ENCODE measurements at regions not wholly inside any gene's neighbourhood (a gene's known extent, or its start where the extent isn't known, plus 50 kb on each side); places are given as distances from the start of the nearest gene placed in this dataset.

- WGBS = 87% methylated on average over 6 of the region's 6 CpGs
- Histone ChIP-seq H3K9me3 (no peaks in the 10 kb centered on the region), H3K4me3 (no peak overlapping the region), H3K27me3 (peaks cover 0 to 13% (median 0%) of the 10 kb centered on the region in 4 donors), H3K27ac (replicated peaks in 1 of 4) (no peak overlapping the region), H3K4me1 (no peaks in the 10 kb centered on the region), H3K36me3 (no peaks in the 10 kb centered on the region)
- TF ChIP-seq POLR2AphosphoS5 (IDR thresholded peaks at IDR 0.05) (no peak), POLR2A (IDR thresholded peaks at IDR 0.05; ENCODE audit: low read depth) (no peak), EP300 (IDR thresholded peaks at IDR 0.05) (no peak), CTCF (IDR thresholded peaks at IDR 0.05) (no peak)
- intact Hi-C loops (cut with DNase I) = no loop called here
- no peak for DNase-seq (ENCODE audit: extremely low spot score)
Observed at GRCh38 chr1:14441302-14441741, 157.2 kb upstream of the KAZN start.

- H3K27ac ChIP-seq (replicated peaks in 1 of 4) = no peak overlapping the region
- H3K27me3 ChIP-seq = peaks cover 0 to 13% (median 0%) of the 10 kb centered on the region in 4 donors
- H3K36me3 ChIP-seq = no peaks in the 10 kb centered on the region
- H3K4me3 ChIP-seq = no peak overlapping the region
- TF ChIP-seq CTCF (IDR thresholded peaks at IDR 0.05) = no peak
- TF ChIP-seq EP300 (IDR thresholded peaks at IDR 0.05) = no peak
- no peak for TF ChIP-seq POLR2AphosphoS5 (IDR thresholded peaks at IDR 0.05)
- TF ChIP-seq POLR2A (IDR thresholded peaks at IDR 0.05; ENCODE audit: low read depth) = no peak
- WGBS = 85% methylated on average over 4 of the region's 4 CpGs
- intact Hi-C loops (cut with DNase I) = no loop called here
- no peaks in the 10 kb centered on the region for H3K9me3 ChIP-seq
- no peak for DNase-seq (ENCODE audit: extremely low spot score)
- no peaks in the 10 kb centered on the region for H3K4me1 ChIP-seq
Observed at GRCh38 chr1:14442669-14443068, 155.8 kb upstream of the KAZN start.

DNA sequence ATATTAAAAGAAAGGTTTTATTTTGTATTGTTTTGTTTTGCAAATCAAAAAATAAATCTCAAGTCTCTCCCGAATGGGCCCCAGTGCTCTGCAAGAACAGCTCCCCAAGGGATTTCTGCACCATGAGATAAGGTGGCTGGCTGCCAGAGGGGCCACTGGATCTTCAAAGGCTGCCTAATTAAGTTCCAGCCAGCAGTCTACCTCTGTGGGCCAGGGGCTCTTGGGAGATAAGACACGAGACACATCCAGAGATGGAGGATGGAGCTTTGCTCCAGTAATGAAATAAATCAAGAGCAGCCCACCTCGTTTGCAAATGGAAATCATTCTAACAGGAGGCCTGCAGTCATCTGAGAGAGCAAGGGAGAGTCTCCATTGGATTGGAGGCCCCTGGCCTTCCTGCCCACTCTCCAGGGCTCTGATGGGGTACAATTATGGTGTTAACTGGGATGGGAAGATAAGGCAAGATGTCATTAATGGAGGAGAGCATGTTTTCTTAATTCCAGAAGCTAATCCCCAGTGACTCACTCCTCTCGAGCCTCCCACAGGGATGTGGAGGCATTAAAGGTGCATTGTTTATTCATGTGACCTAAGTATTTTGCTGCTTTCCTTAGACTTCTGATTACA lies 155.2 kb upstream of the KAZN start:
- 78% methylated on average over 4 of the region's 4 CpGs for WGBS

GRCh38 chr1:14451217-14451616 lies 147.3 kb upstream of the KAZN start:
- TF ChIP-seq CTCF (IDR thresholded peaks at IDR 0.05) (no peak), POLR2AphosphoS5 (IDR thresholded peaks at IDR 0.05) (no peak), EP300 (IDR thresholded peaks at IDR 0.05) (no peak), POLR2A (IDR thresholded peaks at IDR 0.05; ENCODE audit: low read depth) (no peak)
- DNase-seq (ENCODE audit: extremely low spot score) = no peak
- no peaks in the 10 kb centered on the region for H3K27me3 ChIP-seq
- H3K9me3 ChIP-seq = no peaks in the 10 kb centered on the region
- WGBS = 63% methylated on average over 2 of the region's 2 CpGs
- H3K4me1 ChIP-seq = no peaks in the 10 kb centered on the region
- intact Hi-C loops (cut with DNase I) = no loop called here
- H3K27ac ChIP-seq (replicated peaks in 1 of 4) = no peak overlapping the region
- H3K36me3 ChIP-seq = no peaks in the 10 kb centered on the region
- no peak overlapping the region for H3K4me3 ChIP-seq

More for the DNA sequence above, 155.2 kb upstream of the KAZN start:
- no peak for DNase-seq (ENCODE audit: extremely low spot score)
- H3K4me1 ChIP-seq = no peaks in the 10 kb centered on the region
- intact Hi-C loops (cut with DNase I) = no loop called here
- no peak overlapping the region for H3K27ac ChIP-seq (replicated peaks in 1 of 4)
- peaks cover 0 to 13% (median 0%) of the 10 kb centered on the region in 4 donors for H3K27me3 ChIP-seq
- no peak for TF ChIP-seq EP300 (IDR thresholded peaks at IDR 0.05)
- TF ChIP-seq POLR2AphosphoS5 (IDR thresholded peaks at IDR 0.05) = no peak
- TF ChIP-seq POLR2A (IDR thresholded peaks at IDR 0.05; ENCODE audit: low read depth) = no peak
- no peak for TF ChIP-seq CTCF (IDR thresholded peaks at IDR 0.05)
- H3K36me3 ChIP-seq = no peaks in the 10 kb centered on the region
- H3K4me3 ChIP-seq = no peak overlapping the region
- no peaks in the 10 kb centered on the region for H3K9me3 ChIP-seq

GRCh38 chr1:14452551-14452950 lies 145.9 kb upstream of the KAZN start:
- no peak overlapping the region for H3K27ac ChIP-seq (replicated peaks in 1 of 4)
- H3K36me3 ChIP-seq = no peaks in the 10 kb centered on the region
- WGBS = 92% methylated on average over 4 of the region's 4 CpGs
- DNase-seq (ENCODE audit: extremely low spot score) = no peak
- intact Hi-C loops (cut with DNase I) = no loop called here
- no peak overlapping the region for H3K4me3 ChIP-seq
- no peaks in the 10 kb centered on the region for H3K9me3 ChIP-seq
- TF ChIP-seq POLR2A (IDR thresholded peaks at IDR 0.05; ENCODE audit: low read depth) (no peak), POLR2AphosphoS5 (IDR thresholded peaks at IDR 0.05) (no peak), CTCF (IDR thresholded peaks at IDR 0.05) (no peak), EP300 (IDR thresholded peaks at IDR 0.05) (no peak)
- no peaks in the 10 kb centered on the region for H3K27me3 ChIP-seq
- H3K4me1 ChIP-seq = no peaks in the 10 kb centered on the region
